Fibroblast of upper back skin (primary cell): ENCODE measurements at regions not wholly inside any gene's neighbourhood (a gene's known extent, or its start where the extent isn't known, plus 50 kb on each side); places are given as distances from the start of the nearest gene placed in this dataset.
"Not testable (repeated sequence)": the region's sequence is repeated elsewhere in the genome, so short reads cannot be mapped to it uniquely, and the experiment has no call there.

Experiments
- DNase-seq: peaks from one replicate; pipeline ENCODE4 v3.0.0-alpha.2; 2013

- DNase-seq, result no peak
These were observed 84.4 kb upstream of the TWIST2 start for GRCh38 chr2:238763471-238763995.

DNA sequence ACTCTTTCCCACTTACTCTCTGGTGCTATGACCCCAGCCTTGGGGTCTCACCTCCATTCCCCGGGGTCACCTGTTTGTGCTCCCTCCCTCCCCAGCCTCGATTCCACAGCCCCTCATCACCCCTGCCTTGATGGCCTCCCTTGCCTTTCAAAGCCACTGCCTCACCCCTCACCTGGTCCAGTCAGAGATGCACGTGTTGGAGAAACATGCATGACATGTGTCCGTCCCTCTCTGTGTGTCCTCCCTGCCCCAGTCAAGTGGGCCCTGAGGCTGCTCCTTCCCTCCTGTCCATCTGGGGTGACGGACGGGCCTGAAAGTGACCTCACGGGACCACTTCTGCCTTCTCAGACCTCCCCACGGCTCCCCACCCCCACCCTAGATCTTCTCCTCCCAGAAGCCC is 82.3 kb upstream of the TWIST2 start:
- no peak for DNase-seq

GRCh38 chr2:238771218-238771617 is 76.7 kb upstream of the TWIST2 start:
- DNase-seq, result peak; percentile 48

DNA sequence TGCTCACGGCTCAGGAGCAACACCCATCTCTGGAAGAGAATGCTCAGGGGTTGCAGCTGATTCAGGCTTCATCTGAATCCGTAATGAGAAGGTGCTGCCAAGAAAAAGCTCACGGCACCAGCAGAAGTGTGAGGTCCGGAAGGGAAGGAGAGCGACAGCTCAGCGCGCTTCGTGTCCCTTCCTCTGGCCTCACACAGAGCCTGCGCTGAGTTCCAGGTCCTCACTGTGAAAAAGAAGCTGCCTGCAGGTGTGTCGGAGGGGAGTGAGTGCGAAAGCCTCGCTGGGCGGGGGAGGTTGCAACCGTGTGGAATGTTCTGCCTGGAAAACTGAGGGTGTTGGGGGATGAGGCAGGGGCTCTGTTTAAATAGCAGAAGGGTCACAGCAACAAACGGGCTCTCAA is 76.2 kb upstream of the TWIST2 start:
- no peak for DNase-seq

DNA sequence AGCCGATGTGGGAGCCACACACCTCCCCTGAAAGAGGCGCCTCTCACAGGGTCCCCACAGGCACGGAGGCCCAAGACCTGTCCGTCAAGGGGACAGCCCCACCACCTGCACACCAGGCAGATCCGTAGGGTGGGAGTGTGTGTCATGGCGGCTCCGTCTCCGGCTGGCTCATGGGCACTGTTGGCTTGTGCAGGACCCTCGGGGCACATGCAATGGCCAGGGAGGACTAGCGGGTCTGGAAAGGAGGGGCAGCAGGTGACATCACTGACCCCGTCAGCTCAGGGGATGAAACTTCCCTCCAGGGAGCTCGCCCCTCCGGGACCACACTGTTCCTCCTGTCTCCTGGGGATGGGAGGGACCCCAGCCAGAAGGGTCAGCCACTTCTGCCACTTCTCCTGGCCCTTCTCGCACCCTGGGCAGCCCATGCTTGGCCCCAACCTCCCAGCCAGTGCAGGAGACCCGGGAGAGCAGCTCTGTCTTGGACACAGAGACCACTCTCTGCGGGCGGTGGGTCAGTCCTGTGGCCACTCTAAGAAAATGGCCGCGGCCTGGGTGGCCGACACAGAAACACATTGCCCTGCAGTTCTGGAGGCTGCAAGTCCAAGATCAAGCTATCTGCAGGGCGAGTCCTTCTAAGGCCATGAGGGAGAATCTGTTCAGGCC is 75.1 kb upstream of the TWIST2 start:
- DNase-seq, result no peak

DNA sequence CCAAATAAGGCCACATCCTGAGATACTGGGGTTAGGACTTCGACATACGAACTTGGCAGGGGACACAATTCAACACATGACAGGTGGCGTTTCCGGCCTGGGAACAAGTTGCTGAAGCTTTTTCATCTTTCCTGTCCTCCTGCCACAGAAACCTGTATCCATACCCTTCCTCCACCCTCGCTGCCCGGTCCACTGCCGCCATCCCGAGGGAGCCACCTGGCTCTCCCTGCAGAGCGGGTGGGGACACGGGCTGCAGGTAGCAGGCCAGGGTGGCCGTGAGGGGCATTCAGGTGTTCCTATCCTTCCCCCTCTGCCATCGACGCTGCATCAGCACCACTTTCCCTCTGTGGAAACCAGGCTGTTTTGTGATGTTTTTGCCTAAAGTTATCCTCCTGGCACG is 74.4 kb upstream of the TWIST2 start:
- DNase-seq, result no peak

GRCh38 chr2:238774071-238774470 is 73.8 kb upstream of the TWIST2 start:
- no peak for DNase-seq

GRCh38 chr2:238774980-238775509 is 72.8 kb upstream of the TWIST2 start:
- DNase-seq, result no peak

DNA sequence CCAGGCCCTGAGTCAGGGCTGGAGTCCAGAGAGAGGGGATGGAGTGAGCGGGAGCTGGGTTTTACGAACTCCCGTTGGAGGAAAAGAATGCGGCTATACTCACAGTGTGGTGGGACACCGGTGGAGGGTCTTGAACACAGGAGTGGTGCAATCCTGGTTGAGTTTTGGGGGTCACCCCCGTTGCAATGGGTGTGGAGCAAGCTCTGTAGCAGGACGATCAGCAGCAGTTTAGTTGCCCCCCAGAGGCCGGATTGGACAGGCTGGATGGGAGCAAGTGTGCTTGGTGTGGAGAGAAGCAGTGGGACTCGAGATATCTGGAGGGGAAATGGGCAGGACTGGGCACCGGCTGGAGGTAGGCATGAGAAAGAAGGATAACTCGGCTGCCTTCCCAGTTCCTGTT is 72.3 kb upstream of the TWIST2 start:
- no peak for DNase-seq

DNA sequence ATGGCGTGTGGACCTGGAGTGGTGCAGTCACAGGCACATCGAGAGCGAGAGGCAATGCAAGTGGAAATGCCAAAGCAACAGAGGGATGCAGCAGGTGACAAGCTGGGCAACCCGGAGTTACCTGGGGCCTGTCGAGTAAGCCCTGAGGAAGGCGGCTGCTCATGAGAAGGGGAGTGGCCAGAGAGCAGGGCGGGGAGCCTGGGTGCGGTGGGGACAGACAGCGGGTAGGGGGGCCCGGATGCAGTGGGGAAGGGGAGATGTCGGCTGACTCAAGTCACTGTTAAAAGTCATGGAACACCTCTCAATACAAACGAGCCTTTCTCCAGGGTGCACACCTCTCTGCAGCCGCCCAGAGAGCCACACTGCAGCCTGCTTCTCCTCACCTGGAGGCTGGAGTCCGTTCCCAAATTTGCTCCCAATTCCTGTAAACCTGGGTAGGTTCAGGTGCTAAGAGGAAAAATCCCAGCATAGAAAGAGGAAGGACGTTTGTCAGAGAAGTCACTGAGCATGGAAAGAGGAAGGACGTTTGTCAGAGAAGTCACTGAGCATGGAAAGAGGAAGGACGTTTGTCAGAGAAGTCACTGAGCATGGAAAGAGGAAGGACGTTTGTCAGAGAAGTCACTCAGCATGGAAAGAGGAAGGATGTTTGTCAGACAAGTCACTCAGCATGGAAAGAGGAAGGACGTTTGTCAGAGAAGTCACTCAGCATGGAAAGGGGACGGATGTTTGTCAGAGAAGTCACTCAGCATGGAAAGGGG is 71.7 kb upstream of the TWIST2 start:
- DNase-seq, result no peak

- DNase-seq, result not testable (repeated sequence)
These were observed 71.2 kb upstream of the TWIST2 start for GRCh38 chr2:238776761-238777046.

- no peak for DNase-seq
These were observed 70.4 kb upstream of the TWIST2 start for GRCh38 chr2:238777369-238778067.

DNA sequence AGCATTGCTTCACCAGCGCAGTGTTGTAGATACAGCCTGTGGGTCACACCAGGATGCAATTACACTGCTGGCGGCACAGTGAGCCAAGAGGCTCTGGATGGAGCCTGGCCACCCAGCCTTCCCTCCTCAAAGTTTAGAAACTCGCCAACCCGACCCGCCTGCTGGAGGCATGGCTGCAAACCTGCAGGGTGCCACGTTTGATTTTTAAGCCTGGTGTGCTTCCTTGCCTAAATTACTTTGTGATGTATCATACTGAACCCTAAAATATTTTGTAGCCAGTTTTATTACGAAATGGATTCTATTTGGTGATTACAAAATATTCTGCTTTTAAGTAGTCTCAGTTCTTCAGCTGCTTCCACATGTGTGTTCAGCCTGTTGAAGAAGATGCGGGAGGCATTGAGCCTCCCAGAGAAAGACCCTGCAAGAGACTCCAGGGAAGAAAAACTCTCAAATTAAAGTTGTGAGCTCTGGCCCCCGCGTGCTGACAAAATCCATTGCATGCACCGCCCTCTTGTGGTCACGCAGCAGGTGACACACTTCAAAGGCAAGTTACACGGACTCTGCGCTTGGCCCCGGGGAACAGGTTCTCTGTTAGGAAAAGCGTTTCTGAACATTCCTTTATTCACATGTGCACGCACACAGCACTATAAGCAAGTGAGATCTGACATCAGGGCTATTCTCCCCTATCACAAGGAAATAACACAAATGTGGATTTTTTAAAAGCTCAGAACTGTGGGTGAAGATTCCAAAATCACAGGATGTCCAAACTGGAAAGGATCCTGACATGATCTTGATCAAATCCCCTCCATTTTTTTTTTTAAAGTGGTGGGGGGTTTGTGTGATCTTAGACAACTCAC is 63.0 kb upstream of the TWIST2 start:
- DNase-seq, result peak; percentile 81

GRCh38 chr2:238785528-238785860 is 62.4 kb upstream of the TWIST2 start:
- DNase-seq, result no peak

- DNase-seq, result no peak
These were observed 61.5 kb upstream of the TWIST2 start for GRCh38 chr2:238786379-238786778.

DNA sequence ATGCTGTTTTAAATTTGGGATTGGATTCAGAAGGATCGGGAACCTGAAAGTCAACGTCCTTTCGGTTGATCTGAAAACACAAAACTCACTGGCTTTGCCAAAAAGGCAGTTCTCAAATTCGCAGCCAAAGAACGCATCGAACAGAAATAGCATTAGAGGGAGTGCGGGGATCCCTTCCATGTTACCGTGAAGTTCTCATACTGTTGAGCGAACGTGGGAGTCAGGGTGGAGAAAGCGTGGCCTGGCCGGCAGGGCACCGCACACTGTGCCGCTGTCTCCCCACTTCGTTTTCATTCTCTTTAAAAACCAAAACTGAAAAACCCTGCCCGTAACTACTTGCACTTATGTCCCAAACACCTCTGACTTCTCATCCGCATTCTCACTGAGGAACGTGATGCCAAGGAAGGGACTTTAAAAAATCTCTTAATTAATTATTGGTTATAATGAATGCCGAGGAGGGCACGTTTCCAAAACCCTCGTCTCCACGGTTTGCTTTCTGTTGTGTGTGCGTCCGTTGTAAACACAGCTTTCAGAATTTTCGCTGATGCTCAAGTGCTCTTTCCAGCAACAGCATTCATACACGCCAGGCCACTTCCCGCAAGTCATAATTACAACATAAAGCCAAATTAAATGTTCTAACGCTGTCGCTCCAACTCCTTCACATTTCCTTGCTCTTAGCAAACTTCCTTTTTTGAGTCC is 60.9 kb upstream of the TWIST2 start:
- DNase-seq, result peak; percentile 30

GRCh38 chr2:238787501-238787900 is 60.4 kb upstream of the TWIST2 start:
- DNase-seq, result peak; percentile 15

- no peak for DNase-seq
These were observed 58.5 kb upstream of the TWIST2 start for GRCh38 chr2:238789317-238789806.

DNA sequence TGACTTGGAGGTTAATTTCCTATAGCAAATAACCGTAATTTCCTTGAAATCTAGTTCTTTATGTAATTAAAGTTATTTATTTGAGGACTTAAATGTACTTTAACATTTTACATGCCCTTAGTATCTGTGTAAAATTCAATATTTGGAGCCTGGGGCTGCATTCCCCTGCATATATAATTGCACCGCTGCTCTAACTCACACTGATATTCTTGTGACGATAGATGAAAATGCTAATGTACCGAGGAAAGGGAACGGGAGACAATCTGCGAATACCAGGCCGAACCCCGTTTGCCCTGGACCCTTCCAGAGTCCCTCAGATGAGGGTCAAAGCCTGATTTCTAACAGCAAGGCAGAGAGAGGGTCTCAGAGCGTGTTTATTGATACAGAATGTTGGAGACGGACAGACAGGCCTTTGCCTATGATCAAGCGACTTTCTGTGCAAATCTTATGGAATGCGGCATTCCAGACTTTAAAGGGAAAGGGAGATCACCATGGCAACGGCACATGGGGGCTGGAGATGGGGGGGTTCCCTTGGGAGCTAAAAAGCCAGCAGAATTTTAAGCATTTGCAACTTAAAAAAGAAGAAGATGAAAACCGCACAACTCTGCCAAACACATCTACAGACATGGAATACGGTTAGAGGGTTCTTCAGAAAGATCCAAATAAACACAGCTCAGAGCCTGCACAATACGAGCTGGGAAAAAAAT is 57.6 kb upstream of the TWIST2 start:
- peak; percentile 90 for DNase-seq

DNA sequence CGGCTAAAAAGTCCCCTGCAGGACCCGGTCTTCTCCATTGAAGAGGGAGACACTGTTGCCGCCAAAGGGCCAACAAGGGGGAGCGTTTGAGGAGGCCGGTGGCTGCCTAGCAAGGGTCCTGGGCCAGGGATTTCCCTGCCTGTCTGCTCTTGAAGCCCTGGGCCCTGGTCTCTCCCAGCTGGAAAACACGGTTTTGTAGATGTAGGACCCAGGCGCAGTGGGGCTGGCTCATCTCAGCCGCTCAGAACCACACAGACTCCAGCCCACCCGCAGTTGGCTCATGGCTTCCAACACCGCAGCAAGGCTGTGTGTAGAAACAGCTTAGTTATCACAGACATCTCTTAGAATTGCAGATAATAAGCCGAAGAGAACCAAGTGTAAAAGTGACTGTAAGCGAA is 57.1 kb upstream of the TWIST2 start:
- peak; percentile 59 for DNase-seq

DNA sequence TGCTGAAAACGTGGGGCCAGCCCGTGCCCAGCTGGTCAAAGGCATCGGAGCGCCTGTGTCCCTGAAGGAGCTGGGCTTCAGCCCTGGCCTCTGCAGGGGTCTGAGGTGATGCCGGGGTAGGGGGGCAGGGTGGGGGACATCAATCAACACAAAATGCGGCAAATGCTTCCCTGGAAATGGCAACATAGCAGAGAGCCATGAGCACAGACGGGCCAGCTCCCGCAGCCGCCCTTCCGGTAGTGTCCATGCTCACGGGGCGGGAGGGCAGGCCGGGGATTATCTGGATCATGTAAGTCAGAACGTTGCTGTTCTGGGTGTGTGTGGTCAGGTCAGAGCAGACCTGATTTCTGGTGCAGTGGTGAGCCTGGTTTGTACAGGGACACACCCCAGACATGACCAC is 56.5 kb upstream of the TWIST2 start:
- DNase-seq, result no peak
